Adrenal gland (tissue), 5 donors: ENCODE measurements at regions not wholly inside any gene's neighbourhood (a gene's known extent, or its start where the extent isn't known, plus 50 kb on each side); places are given as distances from the start of the nearest gene placed in this dataset.

Experiments used
- CTCF ChIP-seq, 6 experiments: fragments of 450-650 bp in 4 of 6; fragments of 200-600 bp in 2 of 6; sonication (generic) in 1 of 6; IDR thresholded peaks; 1 replicate in 5 of 6; 2 replicates in 1 of 6; pipeline versions ENCODE4 v1.5.1 to v1.8.0; 2016 to 2021; ENCODE audit warnings: antibody characterized with exemption in 6 of 6, mild to moderate bottlenecking in 2 of 6, moderate library complexity in 1 of 6
- POLR2A ChIP-seq, 2 donors: fragments of 450-650 bp; IDR thresholded peaks; one replicate each; pipeline ENCODE4 v1.6.1; 2017; ENCODE audit warnings: antibody characterized with exemption in 2 of 2, mild to moderate bottlenecking in 2 of 2, moderate library complexity in 1 of 2
- donor health status: DM: no; HTN: no; CAD: no.

DNA sequence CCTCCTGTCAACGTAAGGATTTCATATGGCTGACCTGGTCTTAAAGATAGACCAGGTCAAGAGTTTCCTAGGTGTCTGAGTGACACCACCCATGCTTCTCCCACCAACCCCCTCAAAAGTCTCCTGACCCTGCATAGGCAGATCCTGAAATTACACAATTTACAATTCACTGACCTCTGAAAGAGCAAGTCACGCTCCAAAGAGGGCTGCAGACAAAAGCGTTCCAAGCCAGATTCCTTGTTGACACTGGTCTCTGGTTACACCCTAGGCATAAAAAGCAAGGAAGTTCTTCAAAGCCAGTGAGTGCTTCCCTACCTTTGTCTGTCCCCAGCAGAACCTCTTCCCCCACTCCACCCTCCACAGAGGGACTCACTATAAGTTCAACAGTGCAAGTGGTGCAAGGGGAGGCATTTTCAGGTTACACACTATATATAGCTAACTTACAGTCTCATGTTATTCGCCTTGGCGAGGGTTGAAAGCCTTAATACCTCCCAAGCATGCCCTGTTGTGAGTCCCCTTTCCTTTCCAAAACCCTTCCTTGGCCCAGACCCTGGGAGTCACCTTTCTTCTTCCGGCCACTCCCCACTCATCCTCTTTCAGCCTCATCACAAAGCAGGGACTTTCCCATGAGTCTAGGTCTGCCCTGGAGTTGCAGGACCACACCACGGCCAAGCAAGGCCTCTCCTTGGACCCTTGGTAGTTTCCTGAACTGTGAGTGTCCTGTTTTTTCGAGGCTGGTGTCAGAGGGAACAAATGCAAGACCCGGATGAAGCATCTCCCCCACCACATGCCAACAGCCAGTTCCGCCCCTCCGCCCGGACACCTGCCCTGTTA, 58.0 kb upstream of the KLF3 start:
- no peak for TF ChIP-seq CTCF (IDR thresholded peaks at IDR 0.05)
- no peak for TF ChIP-seq POLR2A (IDR thresholded peaks at IDR 0.05)
